GM12878 (cell line): ENCODE measurements at regions not wholly inside any gene's neighbourhood (a gene's known extent, or its start where the extent isn't known, plus 50 kb on each side); places are given as distances from the start of the nearest gene placed in this dataset.

Experiments used
- ATAC-seq: fragments of 200-7000 bp; cut with Tn5 transposase; 3 replicates; pipeline ENCODE4 v1.9.1; 2020; ENCODE audit warnings: mild to moderate bottlenecking, moderate library complexity
- BruUV-seq: library from RNA; stranded (reverse); fragments of 400-500 nt; replicated peaks from 2 replicates; lab custom pipeline; 2021; lab: Mats Ljungman, UMichigan
- CTCF ChIA-PET: fragments of 300-600 bp; sonication (Branson Sonifier 250); formaldehyde crosslinking; extraction: SDS; loops from one replicate; lab custom pipeline; 2021; ENCODE audit warnings: inconsistent platforms; lab: Yijun Ruan, JAX
- POLR2A ChIA-PET: fragments of 350-600 bp; formaldehyde crosslinking; extraction: SDS; loops from one replicate; lab custom pipeline; 2021; ENCODE audit warnings: inconsistent platforms; lab: Charles Lee
- RAD21 ChIA-PET: fragments of 300-600 bp; sonication (Branson Sonifier 250); formaldehyde crosslinking; loops from one replicate; lab custom pipeline; 2023; ENCODE audit warnings: antibody characterized with exemption; ENCODE audit not compliant: unreplicated experiment; lab: Charles Lee
- SMC1A ChIA-PET: fragments of 300-600 bp; sonication (Branson Sonifier 250); formaldehyde crosslinking; loops from one replicate; lab custom pipeline; 2023; ENCODE audit not compliant: unreplicated experiment, uncharacterized antibody; lab: Charles Lee
- DNase-seq: peaks from one replicate; pipeline ENCODE4 v3.0.0-alpha.2; 2011; ENCODE audit warnings: low read depth, low spot score
- FAIRE-seq: peaks from 3 replicates; lab custom pipeline; 2011; peaks lifted over from hg19 to GRCh38; lab: Jason Lieb, UNC
- H2AFZ ChIP-seq: 2 replicates; pipeline ENCODE4 v1.6.0; 2011; ENCODE audit warnings: low read depth, low read length, control low read depth; ENCODE audit not compliant: control insufficient read depth
- H3K27ac ChIP-seq: 2 replicates; pipeline ENCODE4 v1.5.1; 2011; ENCODE audit warnings: control low read depth; ENCODE audit not compliant: control insufficient read depth, insufficient read depth
- H3K27me3 ChIP-seq, 2 experiments: replicated peaks in 1 of 2; 2 replicates each; pipeline versions ENCODE4 v1.6.0 to v1.6.1; 2011; ENCODE audit warnings: low read length in 1 of 2; ENCODE audit not compliant: control insufficient read depth in 2 of 2, insufficient read depth in 2 of 2
- H3K36me3 ChIP-seq, 2 experiments: 2 replicates each; pipeline ENCODE4 v1.5.1; 2011; ENCODE audit warnings: low read length in 1 of 2; ENCODE audit not compliant: control insufficient read depth in 2 of 2, insufficient read depth in 2 of 2
- H3K4me1 ChIP-seq: 2 replicates; pipeline ENCODE4 v1.6.1; 2011; ENCODE audit warnings: mild to moderate bottlenecking, low read length, moderate library complexity, mixed read lengths; ENCODE audit not compliant: control insufficient read depth, insufficient read depth
- H3K4me2 ChIP-seq: 2 replicates; pipeline ENCODE4 v1.6.0; 2011; ENCODE audit warnings: control low read depth; ENCODE audit not compliant: control insufficient read depth, insufficient read depth
- H3K4me3 ChIP-seq: fragments of 200-600 bp; sonication (generic); 2 replicates; pipeline ENCODE4 v1.5.1; 2016
- H3K79me2 ChIP-seq: 2 replicates; pipeline ENCODE4 v1.6.0; 2011; ENCODE audit warnings: low read length; ENCODE audit not compliant: control insufficient read depth, insufficient read depth
- H3K9ac ChIP-seq: 2 replicates; pipeline ENCODE4 v1.8.0; 2011; ENCODE audit warnings: low read length, control low read depth, mixed read lengths; ENCODE audit not compliant: control insufficient read depth, insufficient read depth
- H3K9me3 ChIP-seq: replicated peaks from 3 replicates; pipeline ENCODE4 v1.5.1; 2011; ENCODE audit warnings: mild to moderate bottlenecking, low read length; ENCODE audit not compliant: control insufficient read depth, insufficient read depth
- H4K20me1 ChIP-seq: 2 replicates; pipeline ENCODE4 v1.6.0; 2011; ENCODE audit not compliant: control insufficient read depth, insufficient read depth
- CUX1 ChIP-seq: IDR thresholded peaks from 2 replicates; pipeline ENCODE4 v1.6.1; 2012; ENCODE audit warnings: improper control_type of control experiment, low read depth, low read length; ENCODE audit not compliant: insufficient replicate concordance
- E2F4 ChIP-seq: IDR thresholded peaks from 2 replicates; pipeline ENCODE4 v1.6.1; 2012; ENCODE audit warnings: low read depth, low read length, improper control_type of control experiment
- FOXK2 ChIP-seq: fragments of 450-650 bp; IDR thresholded peaks from 2 replicates; pipeline ENCODE4 v1.6.1; 2017; ENCODE audit warnings: mild to moderate bottlenecking, moderate library complexity
- HDAC2 ChIP-seq: fragments of 200-600 bp; sonication (generic); IDR thresholded peaks from 2 replicates; pipeline ENCODE4 v1.6.1; 2017
- HDAC6 ChIP-seq: fragments of 200-600 bp; sonication (generic); IDR thresholded peaks from one replicate; pipeline ENCODE4 v1.8.0; 2017; ENCODE audit warnings: antibody characterized with exemption; ENCODE audit not compliant: unreplicated experiment
- IRF4 ChIP-seq: IDR thresholded peaks from 2 replicates; pipeline ENCODE4 v1.6.1; 2011; ENCODE audit warnings: low read depth, low read length
- LARP7 ChIP-seq: fragments of 450-650 bp; IDR thresholded peaks from 2 replicates; pipeline ENCODE4 v1.6.1; 2017; ENCODE audit warnings: mild to moderate bottlenecking
- MXI1 ChIP-seq: fragments of 150-350 bp; IDR thresholded peaks from 2 replicates; pipeline ENCODE4 v1.6.1; 2011; ENCODE audit warnings: low read depth, mild to moderate bottlenecking, inconsistent platforms, low read length, improper control_type of control experiment
- MYC ChIP-seq: IDR thresholded peaks from 2 replicates; pipeline ENCODE4 v1.6.1; 2011; ENCODE audit warnings: mild to moderate bottlenecking, low read length, moderate library complexity, inconsistent platforms; ENCODE audit not compliant: insufficient read depth, insufficient replicate concordance, insufficient read length, severe bottlenecking
- NFXL1 ChIP-seq: fragments of 450-650 bp; IDR thresholded peaks from 2 replicates; pipeline ENCODE4 v1.6.1; 2017; ENCODE audit warnings: antibody characterized with exemption, mild to moderate bottlenecking, borderline replicate concordance
- NR2C1 ChIP-seq: fragments of 450-650 bp; IDR thresholded peaks from 2 replicates; pipeline ENCODE4 v1.6.1; 2017; ENCODE audit warnings: antibody characterized with exemption, mild to moderate bottlenecking, moderate library complexity
- NR2F1 ChIP-seq: fragments of 450-650 bp; conservative IDR thresholded peaks from 2 replicates; pipeline ENCODE4 v1.6.1; 2017; ENCODE audit warnings: mild to moderate bottlenecking
- PKNOX1 ChIP-seq: fragments of 450-650 bp; IDR thresholded peaks from 2 replicates; pipeline ENCODE4 v1.6.1; 2016; ENCODE audit warnings: mild to moderate bottlenecking
- RFX5 ChIP-seq: IDR thresholded peaks from 2 replicates; pipeline ENCODE4 v1.6.1; 2011; ENCODE audit warnings: low read depth, low read length, improper control_type of control experiment
- SIX5 ChIP-seq: IDR thresholded peaks from 2 replicates; pipeline ENCODE4 v1.6.1; 2011; ENCODE audit warnings: mild to moderate bottlenecking, low read depth, low read length, moderate library complexity; ENCODE audit not compliant: severe bottlenecking
- SMC3 ChIP-seq: IDR thresholded peaks from 2 replicates; pipeline ENCODE4 v1.6.1; 2011; ENCODE audit warnings: low read length, improper control_type of control experiment, borderline replicate concordance
- SRF ChIP-seq, 2 experiments: IDR thresholded peaks; 2 replicates each; pipeline ENCODE4 v1.6.1; 2011; ENCODE audit warnings: low read depth in 2 of 2, low read length in 2 of 2, mild to moderate bottlenecking in 1 of 2, moderate library complexity in 1 of 2
- YY1 ChIP-seq: IDR thresholded peaks from 2 replicates; pipeline ENCODE4 v1.6.1; 2011; ENCODE audit warnings: low read depth, mild to moderate bottlenecking, low read length
- ZNF274 ChIP-seq: IDR thresholded peaks from one replicate; pipeline ENCODE4 v1.8.0; 2011; ENCODE audit not compliant: insufficient read length, insufficient read depth
- WGBS: methylation state at CpG from one replicate; pipeline ENCODE4 v1.1.6; 2016; ENCODE audit warnings: low lambda C conversion rate; ENCODE audit not compliant: insufficient replicate concordance, insufficient coverage; ENCODE audit errors: missing lambda C conversion rate; 5-methylcytosine and 5-hydroxymethylcytosine counted together
- in situ Hi-C: fragments of 300-500 bp; cut with MboI; formaldehyde crosslinking; loops from 9 replicates; pipeline ENCODE4 v1.14.3; 2018; ENCODE audit warnings: mixed read lengths
- intact Hi-C: fragments of 100-400 bp; cut with micrococcal nuclease; formaldehyde crosslinking; loops from one replicate; pipeline ENCODE4 v1.14.2; 2022; ENCODE audit not compliant: unreplicated experiment

GRCh38 chr11:106413222-106413621 is 335.8 kb downstream of the AASDHPPT start:
- FAIRE-seq (no peak), ATAC-seq (no peak), DNase-seq (no peak)
- CTCF ChIA-PET, result no interaction called here
- H3K9me3 ChIP-seq, result no peaks in the 10 kb centered on the region
- WGBS, result 0% methylated on average over 1 of the region's 1 CpG
- no peak overlapping the region for H3K9ac ChIP-seq
- in situ Hi-C loops (no loop called here), intact Hi-C loops (no loop called here)
- H4K20me1 ChIP-seq, result no peaks in the 10 kb centered on the region
- POLR2A ChIA-PET, result no interaction called here
- H3K36me3 ChIP-seq, result no peaks in the 10 kb centered on the region
- H2AFZ ChIP-seq, result no peak overlapping the region
- no peaks in the 10 kb centered on the region for H3K79me2 ChIP-seq
- H3K4me1 ChIP-seq, result no peaks in the 10 kb centered on the region
- no peak overlapping the region for H3K27ac ChIP-seq
- no peaks in the 10 kb centered on the region for H3K27me3 ChIP-seq
- BruUV-seq, result no TSS peak
- RAD21 ChIA-PET, result no interaction called here
- SMC1A ChIA-PET, result no interaction called here
- H3K4me3 ChIP-seq, result no peak overlapping the region
- no peak overlapping the region for H3K4me2 ChIP-seq
- no peak for TF ChIP-seq YY1
- TF ChIP-seq E2F4, result no peak
- no peak for TF ChIP-seq HDAC6
- TF ChIP-seq RFX5, result no peak
- no peak for TF ChIP-seq PKNOX1
- TF ChIP-seq NR2C1, result no peak
- no peak for TF ChIP-seq SRF (IDR thresholded peaks at IDR 0.05; ENCODE audit: low read depth in 2 of 2, low read length in 2 of 2)
- TF ChIP-seq NR2F1, result no peak
- no peak for TF ChIP-seq LARP7
- TF ChIP-seq MYC, result no peak
- no peak for TF ChIP-seq NFXL1
- no peak for TF ChIP-seq ZNF274
- no peak for TF ChIP-seq MXI1
- no peak for TF ChIP-seq SMC3
- no peak for TF ChIP-seq IRF4
- TF ChIP-seq SIX5, result no peak
- TF ChIP-seq CUX1, result no peak
- no peak for TF ChIP-seq FOXK2
- no peak for TF ChIP-seq HDAC2
